Panc1 (cell line): ENCODE measurements at regions not wholly inside any gene's neighbourhood (a gene's known extent, or its start where the extent isn't known, plus 50 kb on each side); places are given as distances from the start of the nearest gene placed in this dataset.

Source experiments
- ATAC-seq: fragments of 200-7000 bp; cut with Tn5 transposase; 2 replicates; pipeline ENCODE4 v1.9.1; 2020; ENCODE audit warnings: mild to moderate bottlenecking, moderate library complexity
- BruUV-seq: library from RNA; stranded (reverse); fragments of 400-500 nt; replicated peaks from 2 replicates; lab custom pipeline; 2021; lab: Mats Ljungman, UMichigan
- CTCF ChIA-PET: fragments of 300-600 bp; sonication (Branson Sonifier 250); formaldehyde crosslinking; loops from one replicate; lab custom pipeline; 2022; ENCODE audit warnings: antibody characterized with exemption; lab: Charles Lee
- POLR2A ChIA-PET: fragments of 300-600 bp; sonication (Branson Sonifier 250); formaldehyde crosslinking; loops from one replicate; lab custom pipeline; 2022; ENCODE audit warnings: antibody characterized with exemption; lab: Charles Lee
- DNase-seq: peaks from one replicate; pipeline ENCODE4 v3.0.0-alpha.2; 2010; ENCODE audit warnings: low read depth, low spot score
- H3K27ac ChIP-seq: 2 replicates; pipeline ENCODE4 v1.5.1; 2011; ENCODE audit warnings: mild to moderate bottlenecking, low read length, inconsistent platforms
- H3K27me3 ChIP-seq: fragments of 200-500 bp; sonication (Bioruptor generic); 2 replicates; pipeline ENCODE4 v1.6.0; 2014; ENCODE audit warnings: low read length, inconsistent platforms; ENCODE audit not compliant: control insufficient read depth, insufficient read depth
- H3K36me3 ChIP-seq: fragments of 200-500 bp; sonication (Bioruptor generic); 2 replicates; pipeline ENCODE4 v1.5.1; 2014; ENCODE audit warnings: inconsistent platforms, mild to moderate bottlenecking, low read length, moderate library complexity; ENCODE audit not compliant: control insufficient read depth, insufficient read depth
- H3K4me1 ChIP-seq: 2 replicates; pipeline ENCODE4 v1.5.1; 2011; ENCODE audit warnings: inconsistent platforms, mild to moderate bottlenecking, low read length, moderate library complexity; ENCODE audit not compliant: control insufficient read depth, insufficient read depth
- H3K4me3 ChIP-seq, 2 experiments: 2 replicates each; pipeline ENCODE4 v1.5.1; 2011 to 2012; ENCODE audit warnings: low read depth in 2 of 2, low read length in 2 of 2, mild to moderate bottlenecking in 2 of 2, inconsistent platforms in 1 of 2, moderate library complexity in 1 of 2
- H3K9me3 ChIP-seq: fragments of 200-500 bp; sonication (Bioruptor generic); 2 replicates; pipeline ENCODE4 v1.5.1; 2014; ENCODE audit warnings: low read depth, mild to moderate bottlenecking, inconsistent platforms, low read length, moderate library complexity; ENCODE audit not compliant: control insufficient read depth, insufficient read depth
- POLR2AphosphoS5 ChIP-seq: IDR thresholded peaks from 2 replicates; pipeline ENCODE4 v1.6.1; 2012; ENCODE audit warnings: mild to moderate bottlenecking, low read depth, low read length, moderate library complexity
- SIN3A ChIP-seq: IDR thresholded peaks from 2 replicates; pipeline ENCODE4 v1.6.1; 2012; ENCODE audit warnings: low read depth, mild to moderate bottlenecking, low read length, moderate library complexity, borderline replicate concordance; ENCODE audit not compliant: insufficient read depth
- TCF7L2 ChIP-seq: IDR thresholded peaks from 2 replicates; pipeline ENCODE4 v1.6.1; 2011; ENCODE audit warnings: mild to moderate bottlenecking, low read depth, low read length, inconsistent platforms
- in situ Hi-C: cut with HindIII; loops from 2 replicates; pipeline ENCODE4 v1.10.0; 2016; ENCODE audit warnings: low sequenced_read_pairs, low pct_unique_long_range_greater_than_20kb
- intact Hi-C: fragments of 100-400 bp; cut with micrococcal nuclease; formaldehyde crosslinking; loops from one replicate; pipeline ENCODE4 v1.10.0; 2022; ENCODE audit not compliant: unreplicated experiment
- TF ChIP-seq, protein P1 (sequence below), 2 experiments: IDR thresholded peaks; 2 replicates each; pipeline ENCODE4 v1.6.1; 2011 to 2012; ENCODE audit warnings: low read depth in 2 of 2, control low read depth in 1 of 2, low read length in 1 of 2, mild to moderate bottlenecking in 1 of 2, moderate library complexity in 1 of 2; ENCODE audit not compliant: insufficient read depth in 1 of 2
- TF ChIP-seq, protein P2 (sequence below): fragments of 450-650 bp; IDR thresholded peaks from 2 replicates; pipeline ENCODE4 v1.5.1; 2017; ENCODE audit warnings: mild to moderate bottlenecking

DNA sequence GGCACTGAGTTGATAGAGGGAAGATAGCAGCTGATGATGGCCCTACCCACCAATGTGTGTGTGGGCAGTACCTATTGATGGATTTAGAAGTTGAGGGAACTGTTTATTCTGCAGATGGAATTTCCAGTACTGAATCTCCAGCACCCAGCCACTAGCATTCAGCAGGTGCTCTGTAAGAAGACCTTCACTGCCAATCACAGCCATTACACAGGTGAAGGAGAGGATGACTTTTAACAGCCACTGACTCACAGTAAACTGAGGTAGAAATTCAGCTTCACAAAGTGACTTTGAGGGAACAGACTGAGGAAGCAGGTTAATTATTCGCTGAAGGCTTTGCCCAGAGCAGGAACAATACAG is 107.8 kb downstream of the GGTLC2 start:
- Histone ChIP-seq H3K27me3 (no peaks in the 10 kb centered on the region), H3K9me3 (no peaks in the 10 kb centered on the region), H3K27ac (no peak overlapping the region), H3K36me3 (no peaks in the 10 kb centered on the region), H3K4me3 (no peak overlapping the region), H3K4me1 (no peaks in the 10 kb centered on the region)
- POLR2A ChIA-PET, result no interaction called here
- CTCF ChIA-PET, result interaction anchor here (1.6 kb wide), 1 partner anchor 50 kb away, joined by 4 read pairs; no protein-coding TSS in a partner anchor
- DNase-seq (no peak), ATAC-seq (no peak)
- in situ Hi-C loops, result no loop called here
- intact Hi-C loops, result no loop called here
- no TSS peak for BruUV-seq
- TF ChIP-seq TCF7L2 (no peak), SIN3A (no peak), POLR2AphosphoS5 (no peak)
- TF ChIP-seq, protein P1, sequence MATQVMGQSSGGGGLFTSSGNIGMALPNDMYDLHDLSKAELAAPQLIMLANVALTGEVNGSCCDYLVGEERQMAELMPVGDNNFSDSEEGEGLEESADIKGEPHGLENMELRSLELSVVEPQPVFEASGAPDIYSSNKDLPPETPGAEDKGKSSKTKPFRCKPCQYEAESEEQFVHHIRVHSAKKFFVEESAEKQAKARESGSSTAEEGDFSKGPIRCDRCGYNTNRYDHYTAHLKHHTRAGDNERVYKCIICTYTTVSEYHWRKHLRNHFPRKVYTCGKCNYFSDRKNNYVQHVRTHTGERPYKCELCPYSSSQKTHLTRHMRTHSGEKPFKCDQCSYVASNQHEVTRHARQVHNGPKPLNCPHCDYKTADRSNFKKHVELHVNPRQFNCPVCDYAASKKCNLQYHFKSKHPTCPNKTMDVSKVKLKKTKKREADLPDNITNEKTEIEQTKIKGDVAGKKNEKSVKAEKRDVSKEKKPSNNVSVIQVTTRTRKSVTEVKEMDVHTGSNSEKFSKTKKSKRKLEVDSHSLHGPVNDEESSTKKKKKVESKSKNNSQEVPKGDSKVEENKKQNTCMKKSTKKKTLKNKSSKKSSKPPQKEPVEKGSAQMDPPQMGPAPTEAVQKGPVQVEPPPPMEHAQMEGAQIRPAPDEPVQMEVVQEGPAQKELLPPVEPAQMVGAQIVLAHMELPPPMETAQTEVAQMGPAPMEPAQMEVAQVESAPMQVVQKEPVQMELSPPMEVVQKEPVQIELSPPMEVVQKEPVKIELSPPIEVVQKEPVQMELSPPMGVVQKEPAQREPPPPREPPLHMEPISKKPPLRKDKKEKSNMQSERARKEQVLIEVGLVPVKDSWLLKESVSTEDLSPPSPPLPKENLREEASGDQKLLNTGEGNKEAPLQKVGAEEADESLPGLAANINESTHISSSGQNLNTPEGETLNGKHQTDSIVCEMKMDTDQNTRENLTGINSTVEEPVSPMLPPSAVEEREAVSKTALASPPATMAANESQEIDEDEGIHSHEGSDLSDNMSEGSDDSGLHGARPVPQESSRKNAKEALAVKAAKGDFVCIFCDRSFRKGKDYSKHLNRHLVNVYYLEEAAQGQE (IDR thresholded peaks at IDR 0.05; ENCODE audit: insufficient read depth in 1 of 2, low read depth in 2 of 2, low read length in 1 of 2), result no peak
- TF ChIP-seq, protein P2, sequence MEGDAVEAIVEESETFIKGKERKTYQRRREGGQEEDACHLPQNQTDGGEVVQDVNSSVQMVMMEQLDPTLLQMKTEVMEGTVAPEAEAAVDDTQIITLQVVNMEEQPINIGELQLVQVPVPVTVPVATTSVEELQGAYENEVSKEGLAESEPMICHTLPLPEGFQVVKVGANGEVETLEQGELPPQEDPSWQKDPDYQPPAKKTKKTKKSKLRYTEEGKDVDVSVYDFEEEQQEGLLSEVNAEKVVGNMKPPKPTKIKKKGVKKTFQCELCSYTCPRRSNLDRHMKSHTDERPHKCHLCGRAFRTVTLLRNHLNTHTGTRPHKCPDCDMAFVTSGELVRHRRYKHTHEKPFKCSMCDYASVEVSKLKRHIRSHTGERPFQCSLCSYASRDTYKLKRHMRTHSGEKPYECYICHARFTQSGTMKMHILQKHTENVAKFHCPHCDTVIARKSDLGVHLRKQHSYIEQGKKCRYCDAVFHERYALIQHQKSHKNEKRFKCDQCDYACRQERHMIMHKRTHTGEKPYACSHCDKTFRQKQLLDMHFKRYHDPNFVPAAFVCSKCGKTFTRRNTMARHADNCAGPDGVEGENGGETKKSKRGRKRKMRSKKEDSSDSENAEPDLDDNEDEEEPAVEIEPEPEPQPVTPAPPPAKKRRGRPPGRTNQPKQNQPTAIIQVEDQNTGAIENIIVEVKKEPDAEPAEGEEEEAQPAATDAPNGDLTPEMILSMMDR, result no peak

DNA sequence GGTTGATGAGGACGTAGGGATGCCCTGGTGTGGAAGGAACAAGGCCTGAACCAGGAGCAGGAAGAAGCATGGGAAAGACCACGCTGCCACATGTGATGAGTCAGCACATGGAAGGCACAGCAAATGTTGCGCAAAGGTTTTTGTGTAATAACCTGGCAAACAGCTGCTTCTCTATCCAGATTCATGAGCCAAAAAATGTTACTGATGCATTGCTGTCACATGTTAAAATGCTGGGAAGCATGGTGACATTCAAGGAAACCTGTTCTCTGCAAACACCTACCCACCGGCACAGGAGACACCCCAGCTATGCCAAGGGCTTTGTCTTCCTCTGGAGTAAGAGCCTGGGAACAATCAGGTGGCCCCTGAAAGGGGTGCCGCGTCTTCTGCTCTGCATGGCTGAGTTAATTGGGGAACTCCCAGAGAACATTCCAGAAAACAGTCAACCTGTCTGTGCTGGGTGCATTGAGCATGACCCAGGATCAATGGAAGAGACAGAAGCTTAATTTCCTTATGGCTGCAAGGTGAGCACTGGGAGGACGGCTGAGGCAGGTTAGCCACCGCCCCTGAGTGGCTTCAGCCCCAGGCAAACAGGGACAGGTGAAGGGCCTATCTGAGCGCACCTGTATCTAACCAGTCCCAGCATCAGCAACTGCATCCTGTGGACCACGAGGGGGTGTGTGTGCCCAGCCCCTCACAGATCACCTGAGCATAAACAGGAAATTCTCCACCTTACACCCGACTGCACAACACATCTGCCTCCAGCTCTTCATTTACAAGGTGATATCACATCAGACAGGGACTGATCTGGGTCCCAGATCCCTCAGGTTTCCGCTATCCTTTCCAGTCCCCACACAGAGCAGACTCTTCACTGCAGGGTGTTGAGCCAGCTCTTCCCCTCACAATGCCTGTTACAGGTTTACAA is 108.4 kb downstream of the GGTLC2 start:
- intact Hi-C loops (no loop called here), in situ Hi-C loops (no loop called here)
- Histone ChIP-seq H3K4me3 (no peak overlapping the region), H3K36me3 (no peaks in the 10 kb centered on the region), H3K27me3 (no peaks in the 10 kb centered on the region), H3K27ac (no peak overlapping the region), H3K4me1 (no peaks in the 10 kb centered on the region), H3K9me3 (no peaks in the 10 kb centered on the region)
- ChIA-PET CTCF (interaction anchor here (0.7 to 1.6 kb wide), 6 partner anchors 50 to 354 kb away, joined by 3 to 7 read pairs (median 4); no protein-coding TSS in a partner anchor), POLR2A (no interaction called here)
- no TSS peak for BruUV-seq
- DNase-seq (no peak), ATAC-seq (no peak)
- TF ChIP-seq, protein P1 (IDR thresholded peaks at IDR 0.05; ENCODE audit: insufficient read depth in 1 of 2, low read depth in 2 of 2, low read length in 1 of 2), result no peak
- TF ChIP-seq, protein P2, result no peak
- TF ChIP-seq TCF7L2, result no peak
- TF ChIP-seq POLR2AphosphoS5, result no peak
- TF ChIP-seq SIN3A, result no peak
